CD4-positive, alpha-beta memory T cell (primary cell): ENCODE measurements at regions not wholly inside any gene's neighbourhood (a gene's known extent, or its start where the extent isn't known, plus 50 kb on each side); places are given as distances from the start of the nearest gene placed in this dataset.

ENCODE experiments used
- CTCF ChIA-PET: fragments of 350-600 bp; sonication (Branson Sonifier 250); formaldehyde crosslinking; loops from one replicate; lab custom pipeline; 2021; ENCODE audit warnings: inconsistent platforms; ENCODE audit not compliant: partially characterized antibody; lab: Charles Lee
- POLR2A ChIA-PET: fragments of 350-600 bp; sonication (Branson Sonifier 250); formaldehyde crosslinking; loops from one replicate; lab custom pipeline; 2021; ENCODE audit not compliant: partially characterized antibody; lab: Charles Lee
- DNase-seq, 5 donors: peaks; one replicate each; pipeline versions ENCODE4 v3.0.0 to v3.0.0-alpha.2; 2020 to 2022; ENCODE audit warnings: mixed read lengths in 1 of 5
- H3K27ac ChIP-seq: one replicate; pipeline ENCODE4 v1.7.0; 2013; ENCODE audit warnings: low read depth, low read length
- H3K27me3 ChIP-seq: 2 replicates; pipeline ENCODE4 v1.7.0; 2013; ENCODE audit warnings: mild to moderate bottlenecking, low read length, moderate library complexity; ENCODE audit not compliant: insufficient read depth
- H3K36me3 ChIP-seq: 2 replicates; pipeline ENCODE4 v1.7.0; 2013; ENCODE audit warnings: mild to moderate bottlenecking, low read length, moderate library complexity; ENCODE audit not compliant: insufficient read depth
- H3K4me1 ChIP-seq: 2 replicates; pipeline ENCODE4 v1.7.0; 2013; ENCODE audit warnings: mild to moderate bottlenecking, low read length, moderate library complexity; ENCODE audit not compliant: insufficient read depth
- H3K4me3 ChIP-seq, 2 donors: one replicate each; pipeline ENCODE4 v1.7.0; 2013; ENCODE audit warnings: low read length in 2 of 2, mild to moderate bottlenecking in 1 of 2
- H3K9me3 ChIP-seq, 2 donors: one replicate each; pipeline ENCODE4 v1.7.0; 2013; ENCODE audit warnings: low read length in 2 of 2, control low read depth in 1 of 2; ENCODE audit not compliant: control insufficient read depth in 1 of 2
- H3K27ac Mint-ChIP-seq, 7 donors: one replicate each; pipeline ENCODE4 v1.8.0; 2020 to 2021; ENCODE audit warnings: mixed read lengths in 7 of 7, mild to moderate bottlenecking in 6 of 7, inconsistent platforms in 3 of 7, moderate library complexity in 3 of 7
- H3K27me3 Mint-ChIP-seq, 2 donors: one replicate each; pipeline ENCODE4 v1.8.0; 2020 to 2021; ENCODE audit warnings: mixed read lengths in 2 of 2
- H3K36me3 Mint-ChIP-seq, 2 donors: one replicate each; pipeline ENCODE4 v1.8.0; 2020 to 2021; ENCODE audit warnings: mixed read lengths in 2 of 2, inconsistent platforms in 1 of 2, mild to moderate bottlenecking in 1 of 2
- H3K4me1 Mint-ChIP-seq, 4 donors: one replicate each; pipeline ENCODE4 v1.8.0; 2020 to 2021; ENCODE audit warnings: mixed read lengths in 4 of 4, mild to moderate bottlenecking in 1 of 4
- H3K4me3 Mint-ChIP-seq, 8 donors: one replicate each; pipeline ENCODE4 v1.8.0; 2020 to 2021; ENCODE audit warnings: mixed read lengths in 8 of 8, mild to moderate bottlenecking in 7 of 8, moderate library complexity in 6 of 8, inconsistent platforms in 3 of 8
- H3K9me3 Mint-ChIP-seq, 8 donors: one replicate each; pipeline ENCODE4 v1.8.0; 2020 to 2021; ENCODE audit warnings: mixed read lengths in 8 of 8, mild to moderate bottlenecking in 5 of 8, inconsistent platforms in 3 of 8, moderate library complexity in 1 of 8
- intact Hi-C: fragments of 100-400 bp; cut with micrococcal nuclease; formaldehyde crosslinking; loops from one replicate; pipeline ENCODE4 v1.15.1; 2023

- H3K27ac Mint-ChIP-seq = no peak overlapping the region
- no peak overlapping the region for H3K27ac ChIP-seq
- no peaks in the 10 kb centered on the region for H3K4me1 Mint-ChIP-seq
- ChIA-PET CTCF (no interaction called here), POLR2A (no interaction called here)
- H3K36me3 Mint-ChIP-seq = no peaks in the 10 kb centered on the region
- H3K9me3 ChIP-seq = no peaks in the 10 kb centered on the region
- peaks cover 0 to 19% (median 6%) of the 10 kb centered on the region in 8 donors for H3K9me3 Mint-ChIP-seq
- H3K4me3 Mint-ChIP-seq = no peak overlapping the region
- intact Hi-C loops = no loop called here
- no peaks in the 10 kb centered on the region for H3K36me3 ChIP-seq
- no peaks in the 10 kb centered on the region for H3K27me3 ChIP-seq
- no peaks in the 10 kb centered on the region for H3K27me3 Mint-ChIP-seq
- H3K4me3 ChIP-seq = no peak overlapping the region
- no peak for DNase-seq
- H3K4me1 ChIP-seq = no peaks in the 10 kb centered on the region
Measured at GRCh38 chr4:136355970-136356369, 1176.3 kb downstream of the PCDH18 start.

GRCh38 chr4:136343340-136343739 is 1189.0 kb downstream of the PCDH18 start:
- Mint-ChIP-seq H3K27ac (no peak overlapping the region), H3K27me3 (no peaks in the 10 kb centered on the region), H3K4me3 (no peak overlapping the region), H3K9me3 (peaks cover 5 to 22% (median 13%) of the 10 kb centered on the region in 8 donors), H3K4me1 (no peaks in the 10 kb centered on the region), H3K36me3 (no peaks in the 10 kb centered on the region)
- POLR2A ChIA-PET = no interaction called here
- H3K4me3 ChIP-seq = no peak overlapping the region
- no peaks in the 10 kb centered on the region for H3K27me3 ChIP-seq
- no peaks in the 10 kb centered on the region for H3K4me1 ChIP-seq
- DNase-seq = no peak
- intact Hi-C loops = no loop called here
- no peak overlapping the region for H3K27ac ChIP-seq
- no peaks in the 10 kb centered on the region for H3K9me3 ChIP-seq
- H3K36me3 ChIP-seq = no peaks in the 10 kb centered on the region
- CTCF ChIA-PET = no interaction called here

GRCh38 chr4:136342666-136343065 is 1189.6 kb downstream of the PCDH18 start:
- ChIA-PET CTCF (no interaction called here), POLR2A (no interaction called here)
- H3K4me3 Mint-ChIP-seq = no peak overlapping the region
- H3K27me3 Mint-ChIP-seq = no peaks in the 10 kb centered on the region
- no peaks in the 10 kb centered on the region for H3K36me3 Mint-ChIP-seq
- Histone ChIP-seq H3K27me3 (no peaks in the 10 kb centered on the region), H3K27ac (no peak overlapping the region), H3K4me1 (no peaks in the 10 kb centered on the region), H3K4me3 (no peak overlapping the region), H3K9me3 (no peaks in the 10 kb centered on the region), H3K36me3 (no peaks in the 10 kb centered on the region)
- no peak overlapping the region for H3K27ac Mint-ChIP-seq
- no peaks in the 10 kb centered on the region for H3K4me1 Mint-ChIP-seq
- intact Hi-C loops = no loop called here
- peaks cover 5 to 25% (median 16%) of the 10 kb centered on the region in 8 donors for H3K9me3 Mint-ChIP-seq
- DNase-seq = no peak

GRCh38 chr4:136337216-136337615 is 1195.1 kb downstream of the PCDH18 start:
- Mint-ChIP-seq H3K27ac (no peak overlapping the region), H3K27me3 (no peaks in the 10 kb centered on the region), H3K9me3 (peaks cover 5 to 25% (median 16%) of the 10 kb centered on the region in 8 donors), H3K36me3 (no peaks in the 10 kb centered on the region), H3K4me3 (no peak overlapping the region), H3K4me1 (no peaks in the 10 kb centered on the region)
- intact Hi-C loops = no loop called here
- ChIA-PET POLR2A (no interaction called here), CTCF (no interaction called here)
- H3K4me1 ChIP-seq = no peaks in the 10 kb centered on the region
- H3K27me3 ChIP-seq = no peaks in the 10 kb centered on the region
- H3K9me3 ChIP-seq = no peaks in the 10 kb centered on the region
- H3K4me3 ChIP-seq = no peak overlapping the region
- H3K36me3 ChIP-seq = no peaks in the 10 kb centered on the region
- H3K27ac ChIP-seq = no peak overlapping the region
- no peak for DNase-seq

GRCh38 chr4:136336479-136336878 is 1195.8 kb downstream of the PCDH18 start:
- H3K9me3 Mint-ChIP-seq = peaks cover 5 to 25% (median 16%) of the 10 kb centered on the region in 8 donors
- no peaks in the 10 kb centered on the region for H3K4me1 Mint-ChIP-seq
- peak in 1 of 5 donors; percentile 31 for DNase-seq
- Histone ChIP-seq H3K9me3 (no peaks in the 10 kb centered on the region), H3K36me3 (no peaks in the 10 kb centered on the region), H3K27me3 (no peaks in the 10 kb centered on the region), H3K27ac (no peak overlapping the region), H3K4me1 (no peaks in the 10 kb centered on the region), H3K4me3 (no peak overlapping the region)
- H3K36me3 Mint-ChIP-seq = no peaks in the 10 kb centered on the region
- ChIA-PET POLR2A (no interaction called here), CTCF (no interaction called here)
- no peaks in the 10 kb centered on the region for H3K27me3 Mint-ChIP-seq
- no peak overlapping the region for H3K4me3 Mint-ChIP-seq
- no peak overlapping the region for H3K27ac Mint-ChIP-seq
- intact Hi-C loops = no loop called here

GRCh38 chr4:136329042-136329662 is 1203.1 kb downstream of the PCDH18 start:
- Mint-ChIP-seq H3K9me3 (peaks cover 2 to 17% (median 7%) of the 10 kb centered on the region in 8 donors), H3K27ac (no peak overlapping the region), H3K36me3 (no peaks in the 10 kb centered on the region), H3K27me3 (no peaks in the 10 kb centered on the region), H3K4me3 (no peak overlapping the region), H3K4me1 (no peaks in the 10 kb centered on the region)
- Histone ChIP-seq H3K27ac (no peak overlapping the region), H3K36me3 (no peaks in the 10 kb centered on the region), H3K9me3 (no peaks in the 10 kb centered on the region), H3K27me3 (no peaks in the 10 kb centered on the region), H3K4me3 (no peak overlapping the region), H3K4me1 (no peaks in the 10 kb centered on the region)
- no peak for DNase-seq
- intact Hi-C loops = no loop called here
- CTCF ChIA-PET = no interaction called here
- POLR2A ChIA-PET = no interaction called here

- intact Hi-C loops = no loop called here
- no peak overlapping the region for H3K4me3 ChIP-seq
Measured at GRCh38 chr4:136328131-136328530, 1204.2 kb downstream of the PCDH18 start.

GRCh38 chr4:136320465-136320813 is 1211.9 kb downstream of the PCDH18 start:
- Histone ChIP-seq H3K9me3 (no peaks in the 10 kb centered on the region), H3K4me1 (no peaks in the 10 kb centered on the region), H3K27me3 (no peaks in the 10 kb centered on the region), H3K36me3 (no peaks in the 10 kb centered on the region), H3K27ac (no peak overlapping the region), H3K4me3 (no peak overlapping the region)
- no peaks in the 10 kb centered on the region for H3K4me1 Mint-ChIP-seq
- no peaks in the 10 kb centered on the region for H3K36me3 Mint-ChIP-seq
- ChIA-PET CTCF (no interaction called here), POLR2A (no interaction called here)
- H3K9me3 Mint-ChIP-seq = peaks cover 0 to 6% (median 3%) of the 10 kb centered on the region in 8 donors
- no peaks in the 10 kb centered on the region for H3K27me3 Mint-ChIP-seq
- H3K4me3 Mint-ChIP-seq = no peak overlapping the region
- DNase-seq = no peak
- H3K27ac Mint-ChIP-seq = no peak overlapping the region
- intact Hi-C loops = no loop called here

More at GRCh38 chr4:136328131-136328530, 1204.2 kb downstream of the PCDH18 start:
- Mint-ChIP-seq H3K27ac (no peak overlapping the region), H3K4me3 (no peak overlapping the region), H3K36me3 (no peaks in the 10 kb centered on the region), H3K9me3 (peaks cover 2 to 17% (median 7%) of the 10 kb centered on the region in 8 donors), H3K27me3 (no peaks in the 10 kb centered on the region), H3K4me1 (no peaks in the 10 kb centered on the region)
- no peaks in the 10 kb centered on the region for H3K9me3 ChIP-seq
- H3K27me3 ChIP-seq = no peaks in the 10 kb centered on the region
- no peaks in the 10 kb centered on the region for H3K4me1 ChIP-seq
- no peak overlapping the region for H3K27ac ChIP-seq
- POLR2A ChIA-PET = no interaction called here
- CTCF ChIA-PET = no interaction called here
- DNase-seq = no peak
- H3K36me3 ChIP-seq = no peaks in the 10 kb centered on the region
